GDM1 (cell line): ENCODE measurements at regions not wholly inside any gene's neighbourhood (a gene's known extent, or its start where the extent isn't known, plus 50 kb on each side); places are given as distances from the start of the nearest gene placed in this dataset.
"Not testable (repeated sequence)": the region's sequence is repeated elsewhere in the genome, so short reads cannot be mapped to it uniquely, and the experiment has no call there.

ENCODE experiments used
- DNase-seq: peaks from one replicate; lab custom pipeline; 2025; lab: John Stamatoyannopoulos, UW

DNA sequence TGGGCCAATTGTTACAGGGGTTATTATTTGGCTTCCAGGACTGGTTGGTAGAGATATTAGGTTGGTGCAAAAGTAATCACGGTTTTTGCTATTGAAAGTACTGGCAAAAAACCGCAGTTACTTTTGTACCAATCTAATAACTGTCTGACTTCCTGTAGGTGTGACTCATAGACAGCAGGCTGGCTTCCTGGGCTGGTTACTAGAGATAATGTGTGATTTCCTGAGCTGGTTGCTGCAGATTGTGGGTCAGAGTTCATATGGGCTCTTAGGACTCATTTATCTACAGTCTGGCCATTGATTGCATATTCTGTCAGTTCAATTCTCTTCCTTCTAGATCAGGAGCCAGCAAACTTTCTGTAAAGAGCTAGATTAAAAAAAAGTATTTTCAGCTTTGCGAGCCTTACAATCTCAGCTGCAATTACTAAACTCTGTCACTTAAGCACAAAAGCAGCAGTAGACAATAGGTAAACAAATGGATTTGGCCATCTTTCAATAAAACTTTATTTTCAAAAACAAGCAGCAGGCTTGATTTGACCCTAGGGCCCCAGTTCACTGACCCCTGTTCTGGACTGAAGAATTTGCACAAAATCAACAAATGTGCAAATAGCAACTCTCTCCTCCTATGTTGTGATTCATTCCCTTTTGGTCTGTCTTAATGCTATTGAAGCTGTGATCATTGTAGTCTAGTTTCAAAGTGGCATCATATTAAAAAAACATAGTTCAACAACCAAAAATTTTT is 50.8 kb upstream of the BOD1L1 start:
- DNase-seq: no peak

DNA sequence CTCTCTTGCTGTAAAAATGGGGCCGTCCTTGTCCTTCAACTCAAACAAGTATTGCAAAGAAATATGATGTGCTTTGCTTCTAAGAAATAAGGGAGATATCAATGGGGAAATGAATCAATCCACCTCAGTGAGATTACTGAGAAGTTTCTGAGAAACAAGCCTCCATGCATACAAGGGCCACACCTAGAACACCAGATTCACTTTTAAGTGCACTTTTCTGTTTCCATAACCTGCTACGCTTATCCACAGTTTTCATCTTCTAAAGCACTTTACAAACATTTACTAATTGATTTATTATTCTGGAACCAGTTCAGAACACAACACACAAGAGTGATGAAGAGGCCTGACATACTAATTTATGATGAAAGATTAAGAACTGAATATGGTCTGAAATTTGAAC is 54.0 kb upstream of the BOD1L1 start:
- DNase-seq: no peak

GRCh38 chr4:13694256-13694655 is 66.7 kb upstream of the BOD1L1 start:
- no peak for DNase-seq

DNA sequence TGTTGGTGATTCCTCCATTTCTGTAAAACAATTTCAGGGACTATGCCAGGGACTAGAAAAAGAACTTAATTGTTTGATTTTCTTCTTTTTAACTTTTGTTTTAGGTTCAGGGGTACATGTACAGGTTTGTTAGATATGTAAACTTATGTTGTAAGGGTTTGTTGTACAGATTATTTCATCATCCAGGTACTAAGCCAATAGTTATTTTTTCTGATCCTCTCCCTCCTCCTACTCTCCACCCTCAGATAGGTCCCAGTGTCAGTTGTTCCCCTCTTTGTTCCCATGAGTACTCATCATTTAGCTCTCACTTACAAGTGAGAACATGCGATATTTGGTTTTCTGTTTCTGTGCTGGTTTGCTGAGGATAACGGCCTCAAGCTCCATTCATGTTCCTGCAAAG is 70.8 kb upstream of the BOD1L1 start:
- DNase-seq: no peak

GRCh38 chr4:13700021-13700857 is 72.7 kb upstream of the BOD1L1 start:
- no peak for DNase-seq

DNA sequence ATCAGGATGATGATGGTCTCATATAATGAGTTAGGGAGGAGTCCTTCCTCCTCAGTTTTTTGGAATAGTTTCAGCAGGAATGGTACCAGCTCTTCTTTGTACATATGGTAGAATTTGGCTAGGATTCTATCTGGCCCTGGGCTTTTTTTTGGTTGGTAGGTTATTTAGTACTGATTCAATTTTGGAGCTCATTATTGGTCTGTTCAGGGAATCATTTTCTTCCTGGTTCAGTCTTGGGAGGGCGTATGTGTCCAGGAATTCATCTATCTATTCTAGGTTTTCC is 73.3 kb upstream of the BOD1L1 start:
- not testable (repeated sequence) for DNase-seq

DNA sequence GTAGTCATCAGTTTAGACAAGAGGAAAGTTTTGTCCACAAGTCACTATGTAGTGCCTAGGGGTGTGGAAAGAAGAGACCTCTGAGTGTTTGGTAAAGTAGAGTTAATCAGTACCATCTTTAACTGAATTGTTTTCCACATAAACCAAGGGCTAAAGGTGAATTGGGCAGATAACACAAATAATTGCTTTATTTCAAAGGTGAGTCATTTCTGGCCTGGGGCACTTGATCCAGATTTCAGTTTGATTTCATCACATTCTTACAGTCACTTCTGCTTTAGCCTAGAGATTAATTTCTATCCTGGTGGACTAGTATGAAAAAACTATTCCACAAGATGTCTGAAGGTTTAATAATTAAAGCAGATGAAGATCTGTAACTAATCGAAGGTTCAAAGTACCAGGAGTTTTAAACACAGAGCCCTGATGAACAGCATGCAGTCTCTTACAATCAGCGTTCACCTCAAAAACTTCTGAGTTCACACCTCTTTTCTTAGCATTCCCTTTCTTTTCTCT is 74.5 kb upstream of the BOD1L1 start:
- no peak for DNase-seq

DNA sequence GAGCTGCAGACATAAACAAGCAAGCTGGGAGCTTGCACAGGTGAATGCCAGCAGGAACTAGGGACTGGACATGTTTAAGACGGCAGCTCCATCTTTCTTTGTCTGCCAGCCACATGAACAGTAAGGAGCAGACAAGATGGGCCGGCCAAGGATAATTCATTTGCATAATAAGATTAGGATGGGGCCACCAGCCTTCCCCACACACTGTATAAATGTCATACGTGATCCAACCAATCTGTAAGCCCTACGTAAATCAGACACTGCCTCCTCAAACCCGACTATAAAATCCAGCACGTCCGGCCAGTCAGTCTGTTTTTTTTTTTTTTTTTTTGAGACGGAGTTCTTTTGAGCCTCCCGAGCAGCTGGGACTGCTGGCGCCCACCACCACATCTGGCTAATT is 75.6 kb upstream of the BOD1L1 start:
- no peak for DNase-seq

DNA sequence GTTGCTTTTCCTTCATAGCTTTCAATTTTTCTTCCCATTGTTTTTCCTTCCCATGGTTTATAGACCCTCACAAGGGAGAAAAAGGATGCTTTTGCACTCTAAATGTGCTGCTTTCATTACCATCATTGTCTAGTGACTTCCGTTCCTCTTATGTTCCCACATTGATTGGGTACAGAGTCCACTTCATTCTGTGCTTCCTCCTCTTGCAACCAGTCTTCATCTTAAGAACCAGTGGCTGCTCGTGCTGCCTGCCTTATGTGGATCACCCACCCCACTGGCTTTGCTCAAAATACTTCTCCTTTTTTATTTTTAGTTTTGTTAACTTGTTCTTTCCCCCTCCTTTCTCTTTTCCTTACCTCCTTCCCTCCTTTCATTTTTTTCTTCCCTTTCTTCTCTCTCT is 76.5 kb upstream of the BOD1L1 start:
- peak; percentile 49 for DNase-seq

DNA sequence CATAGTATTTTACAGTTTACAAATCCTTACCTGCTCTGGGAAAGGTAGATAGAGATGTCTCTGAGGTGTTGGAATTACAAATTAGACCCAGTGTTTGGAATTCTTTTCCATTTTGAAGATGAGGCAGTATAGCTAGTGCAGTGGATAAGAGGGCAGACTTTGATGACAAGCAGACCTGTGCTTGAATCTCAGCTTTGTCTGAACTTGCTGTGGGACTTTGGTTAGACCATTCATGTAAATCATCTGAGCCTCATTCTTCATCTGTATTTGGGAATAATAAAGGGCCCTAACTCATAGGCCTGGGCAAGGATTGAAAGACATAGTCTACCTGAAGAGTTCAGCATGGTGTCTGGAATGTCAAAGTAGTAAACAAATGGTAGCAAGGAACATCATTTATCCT is 77.2 kb upstream of the BOD1L1 start:
- no peak for DNase-seq

GRCh38 chr4:13705521-13706041 is 78.1 kb upstream of the BOD1L1 start:
- DNase-seq: no peak

- DNase-seq: no peak
Measured at GRCh38 chr4:13706120-13706519, 78.6 kb upstream of the BOD1L1 start.

DNA sequence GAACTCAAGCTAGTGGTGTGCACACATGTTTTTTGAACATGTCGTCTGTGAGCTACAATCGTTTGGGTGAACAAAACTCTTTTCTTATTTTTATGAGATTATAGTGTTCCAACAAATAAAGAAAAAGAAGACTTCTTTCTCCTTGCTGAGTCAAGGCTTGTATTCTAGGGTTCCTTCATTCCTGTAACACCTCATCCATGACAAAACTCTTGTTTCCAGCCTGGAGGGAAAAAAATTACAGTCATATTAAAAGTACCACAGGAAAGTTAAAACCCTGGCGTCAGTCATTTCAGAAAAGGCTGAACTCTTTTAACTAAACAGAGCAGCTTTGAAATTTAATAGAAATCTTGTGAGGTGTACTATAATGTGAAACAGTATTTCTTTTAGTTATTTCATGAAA is 79.2 kb upstream of the BOD1L1 start:
- no peak for DNase-seq

DNA sequence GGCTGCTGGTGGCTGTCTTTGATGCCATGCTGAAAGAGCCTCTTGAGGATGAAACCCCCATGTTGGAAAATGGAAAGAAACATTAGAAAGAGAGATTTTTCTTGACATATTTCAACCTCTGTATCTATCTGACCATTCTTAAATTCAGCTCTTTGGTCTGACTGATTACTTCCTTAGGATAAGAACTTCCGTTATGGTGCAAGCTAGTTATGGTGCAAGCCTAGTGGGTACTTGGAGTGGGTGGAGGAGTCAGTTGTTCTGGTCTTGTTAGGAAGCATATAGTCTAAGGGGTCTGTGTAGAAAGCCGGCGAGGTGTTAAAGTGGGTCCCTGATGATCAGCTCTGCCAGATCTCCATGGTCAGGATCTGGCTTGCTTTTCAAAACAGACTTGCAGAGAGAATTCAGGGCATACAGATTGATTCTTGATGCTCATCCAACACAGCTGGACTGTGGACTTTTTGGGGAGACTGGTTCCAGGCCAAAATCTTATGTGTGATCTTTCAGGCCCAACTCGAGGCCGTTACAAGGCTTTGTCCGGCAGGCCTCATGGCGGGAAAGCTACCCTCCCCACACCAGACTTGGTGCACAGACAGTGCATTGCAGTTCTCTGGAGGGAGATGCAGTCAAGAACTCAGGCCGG is 82.8 kb upstream of the BOD1L1 start:
- DNase-seq: no peak

- DNase-seq: no peak
Measured at GRCh38 chr4:13711233-13711785, 83.8 kb upstream of the BOD1L1 start.

DNA sequence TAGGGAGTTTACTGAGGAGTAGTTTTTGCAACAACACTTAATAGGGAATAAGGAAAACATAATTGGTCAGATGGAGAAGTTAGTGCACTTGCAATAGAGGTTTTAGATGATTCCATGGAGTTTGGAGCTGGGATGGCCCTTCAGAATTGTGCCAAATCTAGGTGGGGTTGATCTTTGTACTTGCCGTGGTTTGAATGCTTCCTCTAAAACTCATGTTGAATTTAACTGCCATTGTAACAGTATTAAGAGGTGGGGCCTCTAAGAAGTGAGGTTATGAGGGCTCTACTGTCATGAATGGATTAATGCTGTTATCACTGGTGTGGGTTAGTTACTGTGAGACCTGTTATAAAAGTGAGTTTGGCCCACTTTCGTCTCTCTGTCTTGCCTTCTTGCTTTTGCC is 94.4 kb upstream of the BOD1L1 start:
- no peak for DNase-seq

GRCh38 chr4:13722649-13723048 is 95.1 kb upstream of the BOD1L1 start:
- DNase-seq: no peak

DNA sequence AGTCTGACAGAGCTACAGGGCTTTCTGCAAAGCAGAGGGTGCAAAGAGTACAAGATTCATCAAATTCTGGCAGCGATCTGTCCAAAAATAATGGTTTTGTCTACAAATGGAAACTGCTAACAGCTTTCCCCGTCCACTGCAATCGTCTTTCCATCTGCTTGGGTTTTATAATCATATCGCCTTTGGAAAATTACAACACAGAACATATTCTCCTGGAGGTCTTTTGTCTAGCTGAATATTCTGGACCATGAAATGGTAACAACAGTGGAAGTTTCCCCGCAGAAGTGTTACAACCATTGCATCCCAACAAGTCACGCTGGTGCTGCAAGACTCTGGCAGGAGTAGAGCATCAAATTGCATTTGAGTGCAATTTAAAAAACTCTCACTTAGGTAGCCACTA is 101.2 kb upstream of the BOD1L1 start:
- no peak for DNase-seq

- DNase-seq: no peak
Measured at GRCh38 chr4:13731019-13731418, 103.5 kb upstream of the BOD1L1 start.

DNA sequence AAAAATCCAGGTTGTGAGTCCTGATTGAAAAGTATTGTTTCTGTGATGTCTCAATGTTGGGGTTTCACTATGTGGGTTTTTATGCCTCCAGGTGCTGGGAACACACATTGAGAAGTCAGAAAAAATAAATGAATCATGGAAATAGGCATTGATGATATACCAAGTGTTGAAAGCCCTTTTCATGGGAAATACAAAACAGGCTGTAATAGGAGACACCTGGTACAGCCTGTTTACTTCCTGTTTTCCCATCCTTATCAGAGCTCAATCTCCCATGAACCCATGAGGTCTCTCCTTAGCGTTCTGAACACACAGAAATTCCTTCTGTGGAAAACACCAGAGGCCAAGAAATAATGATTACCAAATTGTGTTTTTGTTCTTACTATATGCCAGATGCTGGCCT is 106.3 kb upstream of the BOD1L1 start:
- no peak for DNase-seq

GRCh38 chr4:13750594-13750993 is 123.1 kb upstream of the BOD1L1 start:
- DNase-seq: no peak

DNA sequence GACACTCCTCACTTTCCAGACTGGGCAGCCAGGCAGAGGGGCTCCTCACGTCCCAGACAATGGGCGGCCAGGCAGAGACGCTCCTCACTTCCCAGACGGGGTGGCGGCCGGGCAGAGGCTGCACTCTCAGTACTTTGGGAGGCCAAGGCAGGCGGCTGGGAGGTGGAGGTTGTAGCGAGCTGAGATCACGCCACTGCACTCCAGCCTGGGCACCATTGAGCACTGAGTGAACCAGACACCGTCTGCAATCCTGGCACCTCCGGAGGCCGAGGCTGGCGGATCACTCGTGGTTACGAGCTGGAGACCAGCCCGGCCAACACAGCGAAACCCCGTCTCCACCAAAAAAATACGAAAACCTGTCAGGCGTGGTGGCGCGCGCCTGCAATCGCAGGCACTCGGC is 134.1 kb upstream of the BOD1L1 start:
- DNase-seq: not testable (repeated sequence)

GRCh38 chr4:13762130-13762529 is 134.6 kb upstream of the BOD1L1 start:
- no peak for DNase-seq
